ENCODE measurements at regions not wholly inside any gene's neighbourhood (a gene's known extent, or its start where the extent isn't known, plus 50 kb on each side); places are given as distances from the start of the nearest gene placed in this dataset.
A peak's percentile ranks its signal among the peaks of the same experiment; 100 is the strongest.

- H3K4me1 Mint-ChIP-seq (ENCODE audit: unreplicated experiment), result peaks cover 28% of the 10 kb centered on the region
- no peak for TF ChIP-seq CTCF (IDR thresholded peaks at IDR 0.05; ENCODE audit: unreplicated experiment)
- peaks cover 6% of the 10 kb centered on the region for H3K27me3 Mint-ChIP-seq (ENCODE audit: unreplicated experiment)
- peak overlapping the region; percentile 14 for H3K27ac Mint-ChIP-seq (ENCODE audit: unreplicated experiment)
- no peak for DNase-seq (ENCODE audit: low spot score)
- no peaks in the 10 kb centered on the region for H3K36me3 Mint-ChIP-seq (ENCODE audit: low read depth, unreplicated experiment)
- H3K9me3 Mint-ChIP-seq (ENCODE audit: unreplicated experiment), result no peaks in the 10 kb centered on the region
- no peak overlapping the region for H3K4me3 Mint-ChIP-seq (ENCODE audit: unreplicated experiment)
These were observed 189.1 kb upstream of the KBTBD8 start for GRCh38 chr3:66808891-66809594.

- DNase-seq (ENCODE audit: low spot score), result no peak
- peaks cover 6% of the 10 kb centered on the region for H3K27me3 Mint-ChIP-seq (ENCODE audit: unreplicated experiment)
These were observed 188.5 kb upstream of the KBTBD8 start for GRCh38 chr3:66809595-66809958.

GRCh38 chr3:66812136-66812535 lies 186.0 kb upstream of the KBTBD8 start:
- no peak for DNase-seq (ENCODE audit: low spot score)
- Mint-ChIP-seq H3K27ac (ENCODE audit: unreplicated experiment) (no peak overlapping the region), H3K9me3 (ENCODE audit: unreplicated experiment) (no peaks in the 10 kb centered on the region), H3K4me1 (ENCODE audit: unreplicated experiment) (peaks cover 22% of the 10 kb centered on the region), H3K4me3 (ENCODE audit: unreplicated experiment) (no peak overlapping the region), H3K27me3 (ENCODE audit: unreplicated experiment) (peaks cover 4% of the 10 kb centered on the region), H3K36me3 (ENCODE audit: low read depth, unreplicated experiment) (no peaks in the 10 kb centered on the region)
- TF ChIP-seq CTCF (IDR thresholded peaks at IDR 0.05; ENCODE audit: unreplicated experiment), result no peak

More at GRCh38 chr3:66809595-66809958, 188.5 kb upstream of the KBTBD8 start:
- Mint-ChIP-seq H3K4me3 (ENCODE audit: unreplicated experiment) (no peak overlapping the region), H3K27ac (ENCODE audit: unreplicated experiment) (peak overlapping the region; percentile 14), H3K4me1 (ENCODE audit: unreplicated experiment) (peaks cover 25% of the 10 kb centered on the region), H3K36me3 (ENCODE audit: low read depth, unreplicated experiment) (no peaks in the 10 kb centered on the region), H3K9me3 (ENCODE audit: unreplicated experiment) (no peaks in the 10 kb centered on the region)
- TF ChIP-seq CTCF (IDR thresholded peaks at IDR 0.05; ENCODE audit: unreplicated experiment), result no peak

GRCh38 chr3:66812741-66813140 lies 185.4 kb upstream of the KBTBD8 start:
- no peak for TF ChIP-seq CTCF (IDR thresholded peaks at IDR 0.05; ENCODE audit: unreplicated experiment)
- H3K36me3 Mint-ChIP-seq (ENCODE audit: low read depth, unreplicated experiment), result no peaks in the 10 kb centered on the region

GRCh38 chr3:66816090-66816761 lies 181.9 kb upstream of the KBTBD8 start:
- TF ChIP-seq CTCF (IDR thresholded peaks at IDR 0.05; ENCODE audit: unreplicated experiment), result peak; percentile 75
- no peak for DNase-seq (ENCODE audit: low spot score)
- Mint-ChIP-seq H3K9me3 (ENCODE audit: unreplicated experiment) (no peaks in the 10 kb centered on the region), H3K36me3 (ENCODE audit: low read depth, unreplicated experiment) (no peaks in the 10 kb centered on the region), H3K4me3 (ENCODE audit: unreplicated experiment) (no peak overlapping the region), H3K4me1 (ENCODE audit: unreplicated experiment) (peaks cover 8% of the 10 kb centered on the region), H3K27ac (ENCODE audit: unreplicated experiment) (no peak overlapping the region), H3K27me3 (ENCODE audit: unreplicated experiment) (peaks cover under 1% of the 10 kb centered on the region)

More at GRCh38 chr3:66812741-66813140, 185.4 kb upstream of the KBTBD8 start:
- no peak for DNase-seq (ENCODE audit: low spot score)
- Mint-ChIP-seq H3K4me3 (ENCODE audit: unreplicated experiment) (no peak overlapping the region), H3K9me3 (ENCODE audit: unreplicated experiment) (no peaks in the 10 kb centered on the region), H3K27ac (ENCODE audit: unreplicated experiment) (no peak overlapping the region), H3K27me3 (ENCODE audit: unreplicated experiment) (peaks cover 3% of the 10 kb centered on the region), H3K4me1 (ENCODE audit: unreplicated experiment) (peaks cover 22% of the 10 kb centered on the region)

All from endothelial cell (in vitro differentiated cells).